HEK293 (cell line): ENCODE measurements at regions not wholly inside any gene's neighbourhood (a gene's known extent, or its start where the extent isn't known, plus 50 kb on each side); places are given as distances from the start of the nearest gene placed in this dataset.

Source experiments
- BCL11B ChIP-seq: fragments of 450-650 bp; formaldehyde crosslinking; IDR thresholded peaks from 2 replicates; pipeline ENCODE4 v1.5.1; 2016; ENCODE audit warnings: low read depth, missing biosample characterization, missing genetic modification characterization
- EGR2 ChIP-seq: fragments of 450-650 bp; formaldehyde crosslinking; IDR thresholded peaks from 2 replicates; pipeline ENCODE4 v1.5.1; 2016; ENCODE audit warnings: low read depth, missing biosample characterization, missing genetic modification characterization
- GLI4 ChIP-seq: fragments of 450-650 bp; formaldehyde crosslinking; IDR thresholded peaks from 2 replicates; pipeline ENCODE4 v1.5.1; 2016; ENCODE audit warnings: missing biosample characterization, missing genetic modification characterization
- KLF1 ChIP-seq: fragments of 450-650 bp; formaldehyde crosslinking; IDR thresholded peaks from 2 replicates; pipeline ENCODE4 v1.5.1; 2016; ENCODE audit warnings: missing biosample characterization, missing genetic modification characterization
- KLF7 ChIP-seq: fragments of 450-650 bp; formaldehyde crosslinking; IDR thresholded peaks from 2 replicates; pipeline ENCODE4 v1.5.1; 2016; ENCODE audit warnings: missing biosample characterization, missing genetic modification characterization, borderline replicate concordance
- SP7 ChIP-seq: fragments of 450-650 bp; formaldehyde crosslinking; IDR thresholded peaks from 2 replicates; pipeline ENCODE4 v1.5.1; 2016; ENCODE audit warnings: missing biosample characterization, missing genetic modification characterization
- ZFP3 ChIP-seq: fragments of 450-650 bp; formaldehyde crosslinking; IDR thresholded peaks from 2 replicates; pipeline ENCODE4 v1.5.1; 2016; ENCODE audit warnings: low read depth, missing biosample characterization, missing genetic modification characterization
- ZFP69B ChIP-seq: fragments of 450-650 bp; formaldehyde crosslinking; IDR thresholded peaks from 2 replicates; pipeline ENCODE4 v1.5.1; 2016; ENCODE audit warnings: missing biosample characterization, missing genetic modification characterization
- ZIC2 ChIP-seq: fragments of 450-650 bp; formaldehyde crosslinking; IDR thresholded peaks from 2 replicates; pipeline ENCODE4 v1.5.1; 2016; ENCODE audit warnings: missing biosample characterization, missing genetic modification characterization
- ZNF24 ChIP-seq: fragments of 450-650 bp; formaldehyde crosslinking; IDR thresholded peaks from 2 replicates; pipeline ENCODE4 v1.5.1; 2016; ENCODE audit warnings: missing biosample characterization, missing genetic modification characterization
- ZNF302 ChIP-seq: fragments of 450-650 bp; formaldehyde crosslinking; IDR thresholded peaks from 2 replicates; pipeline ENCODE4 v1.5.1; 2016; ENCODE audit warnings: missing biosample characterization, missing genetic modification characterization, low read depth
- ZNF324 ChIP-seq: fragments of 450-650 bp; formaldehyde crosslinking; IDR thresholded peaks from 2 replicates; pipeline ENCODE4 v1.5.1; 2016; ENCODE audit warnings: missing biosample characterization, missing genetic modification characterization
- ZNF335 ChIP-seq: fragments of 450-650 bp; formaldehyde crosslinking; conservative IDR thresholded peaks from 2 replicates; pipeline ENCODE4 v1.5.1; 2016; ENCODE audit warnings: missing biosample characterization, missing genetic modification characterization
- ZNF366 ChIP-seq: fragments of 450-650 bp; formaldehyde crosslinking; conservative IDR thresholded peaks from 2 replicates; pipeline ENCODE4 v1.5.1; 2016; ENCODE audit warnings: missing biosample characterization, missing genetic modification characterization
- ZNF391 ChIP-seq: fragments of 450-650 bp; formaldehyde crosslinking; IDR thresholded peaks from 2 replicates; pipeline ENCODE4 v1.5.1; 2016; ENCODE audit warnings: low read depth, missing biosample characterization, missing genetic modification characterization, borderline replicate concordance
- ZNF558 ChIP-seq: fragments of 450-650 bp; formaldehyde crosslinking; IDR thresholded peaks from 2 replicates; pipeline ENCODE4 v1.5.1; 2016; ENCODE audit warnings: missing biosample characterization, missing genetic modification characterization
- ZNF600 ChIP-seq: fragments of 450-650 bp; formaldehyde crosslinking; IDR thresholded peaks from 2 replicates; pipeline ENCODE4 v1.5.1; 2016; ENCODE audit warnings: missing biosample characterization, missing genetic modification characterization
- ZNF624 ChIP-seq: fragments of 450-650 bp; formaldehyde crosslinking; IDR thresholded peaks from 2 replicates; pipeline ENCODE4 v1.5.1; 2017; ENCODE audit warnings: missing biosample characterization, missing genetic modification characterization
- ZNF660 ChIP-seq: fragments of 450-650 bp; IDR thresholded peaks from 2 replicates; pipeline ENCODE4 v1.5.1; 2018; ENCODE audit warnings: missing biosample characterization, mild to moderate bottlenecking, missing genetic modification characterization
- ZNF747 ChIP-seq: fragments of 450-650 bp; formaldehyde crosslinking; IDR thresholded peaks from 2 replicates; pipeline ENCODE4 v1.5.1; 2016; ENCODE audit warnings: missing biosample characterization, missing genetic modification characterization
- ZNF76 ChIP-seq: fragments of 450-650 bp; formaldehyde crosslinking; IDR thresholded peaks from 2 replicates; pipeline ENCODE4; 2016; ENCODE audit warnings: low read depth, missing biosample characterization, missing genetic modification characterization, borderline replicate concordance
- ZNF777 ChIP-seq: fragments of 450-650 bp; formaldehyde crosslinking; IDR thresholded peaks from 2 replicates; pipeline ENCODE4 v1.5.1; 2017; ENCODE audit warnings: missing biosample characterization, missing genetic modification characterization, borderline replicate concordance
- ZNF792 ChIP-seq: fragments of 450-650 bp; formaldehyde crosslinking; IDR thresholded peaks from 2 replicates; pipeline ENCODE4 v1.5.1; 2016; ENCODE audit warnings: missing biosample characterization, missing genetic modification characterization
- TF ChIP-seq, protein P1 (sequence below): fragments of 450-650 bp; formaldehyde crosslinking; IDR thresholded peaks from 2 replicates; pipeline ENCODE4 v1.5.1; 2016; ENCODE audit warnings: missing biosample characterization, missing genetic modification characterization
- TF ChIP-seq, protein P2 (sequence below): fragments of 450-650 bp; formaldehyde crosslinking; IDR thresholded peaks from 2 replicates; pipeline ENCODE4 v1.5.1; 2016; ENCODE audit warnings: missing biosample characterization, missing genetic modification characterization
- TF ChIP-seq, protein P3 (sequence below): fragments of 450-650 bp; formaldehyde crosslinking; IDR thresholded peaks from 2 replicates; pipeline ENCODE4 v1.5.1; 2016; ENCODE audit warnings: missing biosample characterization, missing genetic modification characterization
- TF ChIP-seq, protein P4 (sequence below): fragments of 450-650 bp; formaldehyde crosslinking; IDR thresholded peaks from 2 replicates; pipeline ENCODE4 v1.5.1; 2017; ENCODE audit warnings: missing biosample characterization, missing genetic modification characterization

DNA sequence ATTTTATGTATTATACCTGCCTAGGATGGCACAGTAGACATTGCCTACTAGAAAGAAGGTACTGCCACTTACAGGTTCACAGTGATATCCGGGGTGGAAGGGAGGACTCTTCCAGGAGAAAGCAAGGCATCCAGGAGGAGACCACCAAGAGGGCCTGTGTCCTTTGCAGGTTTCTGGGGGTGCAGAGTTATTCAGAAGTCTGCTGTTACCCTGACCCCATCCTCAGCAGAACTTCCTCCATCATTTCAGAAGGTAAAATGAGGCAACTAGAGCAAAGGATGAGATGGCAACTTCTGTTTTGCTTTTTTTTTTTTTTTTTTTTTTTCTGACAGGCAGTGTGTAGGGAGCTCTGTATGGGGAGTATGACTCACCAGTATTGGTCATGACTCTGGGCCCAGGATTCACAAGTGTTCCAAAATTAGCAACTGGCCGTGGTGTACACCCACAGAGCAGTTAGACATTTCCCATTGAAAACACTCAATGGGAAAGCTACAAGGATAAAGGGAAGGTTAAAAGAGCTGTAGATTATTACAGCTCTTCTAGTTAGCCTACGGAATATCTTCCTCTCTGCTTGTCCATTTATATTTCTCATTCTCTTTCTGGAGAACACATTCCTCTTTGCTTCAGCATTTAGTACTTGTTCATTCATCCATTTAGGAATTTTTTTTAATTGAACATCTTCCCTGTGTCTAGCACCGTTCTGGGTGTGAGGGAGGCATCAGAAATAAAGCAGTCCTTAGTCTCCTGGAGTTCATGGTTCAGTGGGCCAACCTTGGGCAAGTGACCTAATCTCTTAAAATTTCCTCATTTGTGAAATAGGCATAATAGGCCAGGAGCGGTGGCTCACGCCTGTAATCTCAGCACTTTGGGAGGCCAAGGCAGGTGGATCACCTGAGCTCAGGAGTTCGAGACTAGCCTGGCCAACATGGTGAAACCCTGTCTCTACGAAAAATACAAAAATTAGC, 50.5 kb upstream of the PPP2R5A start (continued):
- TF ChIP-seq ZNF624 (tag by site-specific recombination) (no peak), ZNF660 (peak; percentile 90), ZNF24 (tag by site-specific recombination) (no peak), EGR2 (tag by site-specific recombination) (peak; percentile 55), ZNF324 (tag by site-specific recombination) (0 out of 2 replicates have a peak, but pooled peaks have one; percentile 55), ZNF366 (tag by site-specific recombination) (0 out of 2 replicates have a peak, but pooled peaks have one; percentile 11), ZNF335 (tag by site-specific recombination) (peak; percentile 100), GLI4 (tag by site-specific recombination) (no peak), ZFP69B (tag by site-specific recombination) (peak; percentile 93), KLF1 (tag by site-specific recombination) (no peak), KLF7 (tag by site-specific recombination) (no peak), ZNF600 (tag by site-specific recombination) (0 out of 2 replicates have a peak, but pooled peaks have one; percentile 20), BCL11B (tag by site-specific recombination) (no peak), ZNF792 (tag by site-specific recombination) (no peak), ZNF391 (tag by site-specific recombination) (no peak), ZNF76 (tag by site-specific recombination) (no peak), ZFP3 (tag by site-specific recombination) (no peak), SP7 (0 out of 2 replicates have a peak, but pooled peaks have one; percentile 32), ZNF302 (no peak), ZIC2 (tag by site-specific recombination) (0 out of 2 replicates have a peak, but pooled peaks have one; percentile 10), ZNF747 (no peak), ZNF777 (tag by site-specific recombination) (no peak), ZNF558 (tag by site-specific recombination) (no peak)
- TF ChIP-seq, protein P1, sequence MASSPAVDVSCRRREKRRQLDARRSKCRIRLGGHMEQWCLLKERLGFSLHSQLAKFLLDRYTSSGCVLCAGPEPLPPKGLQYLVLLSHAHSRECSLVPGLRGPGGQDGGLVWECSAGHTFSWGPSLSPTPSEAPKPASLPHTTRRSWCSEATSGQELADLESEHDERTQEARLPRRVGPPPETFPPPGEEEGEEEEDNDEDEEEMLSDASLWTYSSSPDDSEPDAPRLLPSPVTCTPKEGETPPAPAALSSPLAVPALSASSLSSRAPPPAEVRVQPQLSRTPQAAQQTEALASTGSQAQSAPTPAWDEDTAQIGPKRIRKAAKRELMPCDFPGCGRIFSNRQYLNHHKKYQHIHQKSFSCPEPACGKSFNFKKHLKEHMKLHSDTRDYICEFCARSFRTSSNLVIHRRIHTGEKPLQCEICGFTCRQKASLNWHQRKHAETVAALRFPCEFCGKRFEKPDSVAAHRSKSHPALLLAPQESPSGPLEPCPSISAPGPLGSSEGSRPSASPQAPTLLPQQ (tag by site-specific recombination), result peak; percentile 95
- TF ChIP-seq, protein P2, sequence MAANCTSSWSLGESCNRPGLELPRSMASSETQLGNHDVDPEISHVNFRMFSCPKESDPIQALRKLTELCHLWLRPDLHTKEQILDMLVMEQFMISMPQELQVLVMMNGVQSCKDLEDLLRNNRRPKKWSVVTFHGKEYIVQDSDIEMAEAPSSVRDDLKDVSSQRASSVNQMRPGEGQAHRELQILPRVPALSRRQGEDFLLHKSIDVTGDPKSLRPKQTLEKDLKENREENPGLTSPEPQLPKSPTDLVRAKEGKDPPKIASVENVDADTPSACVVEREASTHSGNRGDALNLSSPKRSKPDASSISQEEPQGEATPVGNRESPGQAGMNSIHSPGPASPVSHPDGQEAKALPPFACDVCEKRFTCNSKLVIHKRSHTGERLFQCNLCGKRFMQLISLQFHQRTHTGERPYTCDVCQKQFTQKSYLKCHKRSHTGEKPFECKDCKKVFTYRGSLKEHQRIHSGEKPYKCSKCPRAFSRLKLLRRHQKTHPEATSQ (tag by site-specific recombination), result no peak
- TF ChIP-seq, protein P3, sequence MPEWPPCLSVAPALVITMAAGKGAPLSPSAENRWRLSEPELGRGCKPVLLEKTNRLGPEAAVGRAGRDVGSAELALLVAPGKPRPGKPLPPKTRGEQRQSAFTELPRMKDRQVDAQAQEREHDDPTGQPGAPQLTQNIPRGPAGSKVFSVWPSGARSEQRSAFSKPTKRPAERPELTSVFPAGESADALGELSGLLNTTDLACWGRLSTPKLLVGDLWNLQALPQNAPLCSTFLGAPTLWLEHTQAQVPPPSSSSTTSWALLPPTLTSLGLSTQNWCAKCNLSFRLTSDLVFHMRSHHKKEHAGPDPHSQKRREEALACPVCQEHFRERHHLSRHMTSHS (tag by site-specific recombination), result no peak
- TF ChIP-seq, protein P4, sequence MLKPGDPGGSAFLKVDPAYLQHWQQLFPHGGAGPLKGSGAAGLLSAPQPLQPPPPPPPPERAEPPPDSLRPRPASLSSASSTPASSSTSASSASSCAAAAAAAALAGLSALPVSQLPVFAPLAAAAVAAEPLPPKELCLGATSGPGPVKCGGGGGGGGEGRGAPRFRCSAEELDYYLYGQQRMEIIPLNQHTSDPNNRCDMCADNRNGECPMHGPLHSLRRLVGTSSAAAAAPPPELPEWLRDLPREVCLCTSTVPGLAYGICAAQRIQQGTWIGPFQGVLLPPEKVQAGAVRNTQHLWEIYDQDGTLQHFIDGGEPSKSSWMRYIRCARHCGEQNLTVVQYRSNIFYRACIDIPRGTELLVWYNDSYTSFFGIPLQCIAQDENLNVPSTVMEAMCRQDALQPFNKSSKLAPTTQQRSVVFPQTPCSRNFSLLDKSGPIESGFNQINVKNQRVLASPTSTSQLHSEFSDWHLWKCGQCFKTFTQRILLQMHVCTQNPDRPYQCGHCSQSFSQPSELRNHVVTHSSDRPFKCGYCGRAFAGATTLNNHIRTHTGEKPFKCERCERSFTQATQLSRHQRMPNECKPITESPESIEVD (tag by site-specific recombination), result no peak
- TF ChIP-seq, all 188 proteins: peak for 16
